ENCODE measurements at regions not wholly inside any gene's neighbourhood (a gene's known extent, or its start where the extent isn't known, plus 50 kb on each side); places are given as distances from the start of the nearest gene placed in this dataset.

DNA sequence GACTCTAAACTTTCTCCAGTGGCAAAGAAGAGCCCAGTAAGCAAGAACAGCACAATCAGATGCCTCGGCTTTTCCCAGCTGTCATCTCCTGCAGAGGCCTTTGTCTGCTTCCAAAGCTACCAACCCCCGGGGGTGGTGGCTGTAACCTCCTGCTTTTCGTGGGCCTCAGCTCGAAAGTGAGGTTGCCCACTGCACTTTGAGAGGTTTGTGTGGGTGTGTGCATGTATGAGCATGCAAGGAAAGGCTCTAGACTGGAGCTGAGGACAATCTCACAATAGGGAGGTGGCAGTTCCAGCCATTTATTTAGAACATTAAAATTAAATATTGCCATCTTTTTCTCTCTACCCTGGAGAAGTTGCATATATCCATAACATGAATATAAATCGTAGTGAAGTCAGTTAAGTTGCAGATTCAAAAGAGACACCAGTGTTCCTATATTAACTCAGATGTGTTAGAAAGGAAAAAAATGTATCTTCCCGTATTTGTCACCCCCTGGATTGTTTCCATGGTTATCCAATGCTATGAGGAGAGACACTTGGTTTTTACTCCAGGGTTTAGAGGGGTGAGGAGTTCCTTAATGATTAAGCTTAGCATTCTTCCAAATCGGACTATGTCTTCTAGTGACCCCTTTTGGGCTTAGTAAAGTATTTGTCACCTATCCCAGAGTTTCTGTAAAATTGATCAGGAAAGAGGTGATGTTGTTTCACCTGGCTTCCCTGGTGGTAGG, 781.1 kb downstream of the INHBA start:
- DNase-seq (no peak), ATAC-seq (ENCODE audit: poor library complexity) (no peak)

DNA sequence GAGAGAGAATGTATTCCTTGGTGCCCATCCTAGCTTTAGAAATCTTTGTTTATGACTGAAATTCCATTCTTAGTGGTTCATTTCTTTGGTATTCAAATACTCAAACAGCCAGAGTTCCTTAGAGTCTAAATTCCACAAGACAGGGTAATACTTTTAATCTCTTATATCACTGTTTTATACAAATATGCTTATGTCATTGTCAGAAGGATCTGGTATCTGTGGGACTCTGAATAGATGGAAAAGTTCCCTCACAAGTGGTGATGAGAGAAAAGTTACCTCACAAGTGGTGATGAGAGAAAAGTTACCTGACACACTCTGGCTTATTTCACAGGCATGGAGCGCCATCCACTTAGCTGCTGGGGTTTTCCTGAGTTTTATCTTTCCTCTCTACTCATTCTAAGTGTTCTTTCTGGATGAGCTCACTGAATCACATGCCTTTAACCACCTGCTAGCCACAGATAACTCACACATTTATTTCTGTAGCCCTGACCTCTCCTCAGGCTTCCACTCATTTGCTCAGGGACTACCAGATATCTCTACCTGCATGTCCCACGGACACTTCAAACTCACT, 784.0 kb downstream of the SUGCT start:
- DNase-seq (no peak), ATAC-seq (ENCODE audit: poor library complexity) (no peak)
- intact Hi-C loops (cut with DNase I), result no loop called here

More for the DNA sequence above, 781.1 kb downstream of the INHBA start:
- intact Hi-C loops (cut with DNase I), result no loop called here

DNA sequence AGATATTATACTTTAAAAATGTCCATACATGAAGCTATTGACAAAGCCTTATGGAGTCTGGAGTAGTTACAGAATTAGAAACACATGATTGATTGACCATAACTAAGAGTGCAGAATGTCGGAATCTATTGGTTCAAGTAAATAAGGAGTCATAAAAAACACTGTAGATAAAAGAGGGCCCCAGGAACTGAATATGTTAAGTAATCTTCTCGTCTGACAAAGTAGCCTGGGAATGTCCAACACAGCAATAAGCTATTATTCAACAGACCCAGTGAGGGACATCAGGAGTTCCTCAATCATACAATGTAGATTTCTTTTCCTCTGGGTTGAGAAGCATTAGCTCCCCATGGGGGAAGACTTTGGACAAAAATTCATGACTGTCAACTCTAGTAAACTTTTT, 782.0 kb downstream of the SUGCT start:
- ATAC-seq (ENCODE audit: poor library complexity) (no peak), DNase-seq (no peak)
- intact Hi-C loops (cut with DNase I), result no loop called here

DNA sequence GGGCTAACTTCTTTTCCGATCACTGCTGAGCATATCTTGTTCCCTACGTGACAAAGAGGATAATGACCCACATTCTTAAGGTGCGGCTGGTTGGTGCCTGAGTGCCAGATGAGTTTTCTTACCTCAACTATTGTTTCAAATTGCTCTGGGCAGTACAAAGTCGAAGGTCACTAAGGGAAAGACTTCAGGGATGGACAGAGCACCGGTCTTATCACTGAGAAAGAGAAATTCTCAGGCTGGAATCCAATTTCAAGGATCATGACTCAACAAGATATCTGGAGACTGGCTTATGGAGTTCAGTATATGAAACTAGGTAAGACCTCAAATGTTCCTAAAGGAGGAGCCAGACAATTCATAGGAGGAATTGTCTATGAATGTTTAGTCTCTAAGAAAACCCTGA, 780.3 kb downstream of the SUGCT start:
- ATAC-seq (ENCODE audit: poor library complexity), result no peak
- intact Hi-C loops (cut with DNase I), result no loop called here
- no peak for DNase-seq

Data from Right ventricle myocardium superior (tissue), 1 donor.